ENCODE measurements at regions not wholly inside any gene's neighbourhood (a gene's known extent, or its start where the extent isn't known, plus 50 kb on each side); places are given as distances from the start of the nearest gene placed in this dataset.

- no peak for TF ChIP-seq CTCF (IDR thresholded peaks at IDR 0.05)
- TF ChIP-seq EP300 (IDR thresholded peaks at IDR 0.05) = no peak
Measured at GRCh38 chr5:135697959-135698345, 119.2 kb upstream of the CXCL14 start.
